GM13976 (cell line): ENCODE measurements at regions not wholly inside any gene's neighbourhood (a gene's known extent, or its start where the extent isn't known, plus 50 kb on each side); places are given as distances from the start of the nearest gene placed in this dataset.

Source experiments
- DNase-seq: peaks from one replicate; pipeline ENCODE4 v3.0.0; 2012; ENCODE audit warnings: low spot score
- in situ Hi-C: fragments of 300-500 bp; cut with MboI; formaldehyde crosslinking; loops from one replicate; pipeline ENCODE4 v1.12.0; 2022; ENCODE audit warnings: low sequenced_read_pairs, mixed read lengths, inconsistent platforms; ENCODE audit not compliant: unreplicated experiment
- TF ChIP-seq, protein P1 (sequence below): IDR thresholded peaks from 2 replicates; pipeline ENCODE4 v1.5.1; 2012; ENCODE audit warnings: borderline replicate concordance, mild to moderate bottlenecking; ENCODE audit not compliant: insufficient read depth; ENCODE audit errors: extremely low read depth, missing control alignments, control extremely low read depth

DNA sequence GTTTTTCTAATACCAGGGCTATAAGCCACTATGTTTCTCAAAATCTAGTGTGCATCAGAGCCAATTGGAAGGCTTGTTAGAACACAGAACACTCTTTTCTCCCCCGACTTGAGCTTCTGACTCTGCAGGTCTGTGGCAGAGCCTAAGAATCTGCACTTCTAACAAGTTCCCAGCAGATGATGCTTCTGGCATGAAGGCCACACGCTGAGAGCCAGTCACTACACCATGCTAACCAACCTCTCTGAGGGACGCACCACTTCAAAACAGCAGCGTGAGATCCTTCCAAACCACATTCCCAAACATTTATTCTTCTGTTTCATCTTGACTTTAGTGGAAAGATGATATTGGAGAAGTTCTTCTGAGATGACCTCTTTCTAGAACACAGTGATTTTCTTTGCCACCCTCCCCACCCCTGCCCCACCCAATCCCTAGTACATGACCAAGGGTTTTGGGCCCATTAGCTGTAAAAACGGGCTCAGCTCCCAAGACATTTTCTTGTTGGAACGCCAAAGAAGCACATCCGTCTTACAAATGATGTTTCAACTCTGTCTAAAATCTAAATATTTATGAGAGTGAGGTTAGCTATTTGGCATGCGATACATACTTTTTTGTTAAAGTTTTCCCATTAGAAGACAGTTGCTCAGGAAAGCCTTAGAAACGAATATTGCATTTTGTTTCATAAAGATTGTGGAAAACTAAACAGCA, 391.9 kb downstream of the TMEM182 start:
- TF ChIP-seq, protein P1, sequence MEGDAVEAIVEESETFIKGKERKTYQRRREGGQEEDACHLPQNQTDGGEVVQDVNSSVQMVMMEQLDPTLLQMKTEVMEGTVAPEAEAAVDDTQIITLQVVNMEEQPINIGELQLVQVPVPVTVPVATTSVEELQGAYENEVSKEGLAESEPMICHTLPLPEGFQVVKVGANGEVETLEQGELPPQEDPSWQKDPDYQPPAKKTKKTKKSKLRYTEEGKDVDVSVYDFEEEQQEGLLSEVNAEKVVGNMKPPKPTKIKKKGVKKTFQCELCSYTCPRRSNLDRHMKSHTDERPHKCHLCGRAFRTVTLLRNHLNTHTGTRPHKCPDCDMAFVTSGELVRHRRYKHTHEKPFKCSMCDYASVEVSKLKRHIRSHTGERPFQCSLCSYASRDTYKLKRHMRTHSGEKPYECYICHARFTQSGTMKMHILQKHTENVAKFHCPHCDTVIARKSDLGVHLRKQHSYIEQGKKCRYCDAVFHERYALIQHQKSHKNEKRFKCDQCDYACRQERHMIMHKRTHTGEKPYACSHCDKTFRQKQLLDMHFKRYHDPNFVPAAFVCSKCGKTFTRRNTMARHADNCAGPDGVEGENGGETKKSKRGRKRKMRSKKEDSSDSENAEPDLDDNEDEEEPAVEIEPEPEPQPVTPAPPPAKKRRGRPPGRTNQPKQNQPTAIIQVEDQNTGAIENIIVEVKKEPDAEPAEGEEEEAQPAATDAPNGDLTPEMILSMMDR: no peak
- in situ Hi-C loops: loop anchor here (25.0 kb wide), 1 partner anchor 1709 kb away; the partner anchor contains the start of gene POU3F3
- DNase-seq: no peak

DNA sequence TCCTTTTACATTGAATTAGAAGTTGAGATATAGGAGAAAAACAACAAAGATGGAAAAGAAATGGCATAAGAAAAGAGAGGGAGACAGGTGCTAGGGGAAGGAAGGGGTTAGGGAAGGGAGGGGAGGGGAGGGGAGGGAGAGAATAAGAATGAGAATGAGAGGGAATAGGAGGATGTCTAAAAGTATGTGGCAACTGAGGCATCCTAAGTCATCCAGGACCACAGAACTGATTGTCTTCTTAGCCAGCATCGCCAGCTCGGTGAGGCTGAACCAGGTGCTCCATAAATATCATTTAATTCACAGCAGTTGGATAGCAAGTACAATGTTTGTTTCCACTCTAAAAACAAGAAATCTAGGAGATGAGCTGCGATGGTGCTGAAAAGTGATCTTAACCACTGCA, 393.5 kb downstream of the TMEM182 start:
- in situ Hi-C loops: loop anchor here (25.0 kb wide), 1 partner anchor 1707 kb away; the partner anchor contains the start of gene POU3F3
- TF ChIP-seq, protein P1: no peak
- no peak for DNase-seq

DNA sequence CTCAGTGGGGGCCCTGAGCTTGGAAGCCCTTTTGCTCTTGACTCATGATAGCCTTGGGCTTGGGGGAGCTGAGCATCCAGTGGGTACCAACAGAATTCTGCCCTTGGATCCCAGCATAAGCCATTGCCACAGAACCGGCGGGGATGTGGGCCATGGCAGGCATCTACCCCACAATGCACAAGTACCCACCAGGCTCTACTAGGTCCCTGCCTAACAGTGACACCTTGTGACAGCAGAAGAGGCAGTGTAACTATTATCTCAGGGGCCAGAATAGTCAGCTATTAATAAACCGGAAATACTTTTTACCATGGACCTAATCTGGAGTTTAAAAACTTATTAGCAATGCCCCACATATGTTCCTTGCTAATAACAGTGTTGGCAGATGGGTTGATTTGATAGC, 397.2 kb downstream of the TMEM182 start:
- in situ Hi-C loops: loop anchor here (25.0 kb wide), 1 partner anchor 1703 kb away; the partner anchor contains the start of gene POU3F3
- no peak for DNase-seq
- TF ChIP-seq, protein P1: no peak

DNA sequence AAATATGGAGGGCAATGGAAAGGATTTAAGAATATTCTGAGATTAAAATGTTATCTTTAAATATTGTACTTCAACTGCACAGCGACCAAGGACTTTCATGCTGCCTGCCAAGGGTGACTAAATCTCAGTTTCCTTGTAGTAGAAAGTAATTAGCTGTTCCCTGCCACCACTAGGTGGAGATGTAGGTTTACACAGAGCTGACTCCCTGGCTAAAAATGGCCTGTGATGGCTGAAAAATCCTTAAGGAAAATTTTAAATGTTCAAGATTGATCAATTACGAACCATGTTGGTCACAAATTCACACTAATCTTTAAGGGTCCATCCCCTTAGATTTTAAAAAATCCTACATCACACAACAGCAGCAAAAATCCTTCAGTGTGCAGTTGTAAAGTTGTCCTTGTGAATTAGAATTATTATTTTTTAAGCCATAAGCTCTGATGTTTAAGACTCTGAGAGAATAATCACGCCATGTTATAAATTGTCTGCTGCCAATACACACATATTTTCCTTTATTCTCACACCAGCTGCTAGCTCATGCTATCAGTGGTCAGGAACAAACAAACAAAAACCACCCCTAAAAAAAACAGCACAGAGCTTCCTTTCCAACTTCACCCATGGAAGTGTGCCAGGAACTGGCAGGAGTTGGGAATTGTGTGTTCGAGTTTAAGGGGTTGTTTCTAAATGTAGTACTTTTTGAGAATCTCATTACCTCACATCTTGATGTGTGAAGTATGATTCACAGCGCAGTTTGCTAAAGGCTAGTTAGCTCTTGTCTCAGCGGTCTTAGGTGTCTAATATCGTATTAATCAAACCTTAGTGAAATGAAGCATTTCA, 399.8 kb downstream of the TMEM182 start:
- peak; percentile 46 for DNase-seq

DNA sequence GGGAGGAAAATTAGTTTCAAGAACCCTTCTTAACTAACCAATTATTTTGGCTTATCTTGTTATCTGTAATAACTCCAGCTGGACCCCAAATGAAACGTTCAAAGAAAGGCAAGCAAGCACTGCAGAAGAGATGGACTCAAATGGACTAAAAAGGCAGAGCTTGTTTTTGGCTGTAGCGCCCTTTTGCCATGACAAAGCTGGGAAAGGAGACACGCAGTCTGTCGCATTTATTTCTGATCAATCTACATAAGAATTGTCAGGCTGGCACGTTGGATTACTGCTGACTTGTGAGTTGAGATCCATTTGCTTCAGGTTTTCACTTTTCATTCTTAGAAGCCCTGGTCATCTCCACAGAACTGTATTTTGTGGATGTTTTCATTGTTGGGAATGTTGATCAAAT, 402.9 kb downstream of the TMEM182 start:
- TF ChIP-seq, protein P1: no peak
- DNase-seq: no peak
- in situ Hi-C loops: loop anchor here (25.0 kb wide), 1 partner anchor 1698 kb away; the partner anchor contains the start of gene POU3F3

More for the DNA sequence above, 399.8 kb downstream of the TMEM182 start:
- in situ Hi-C loops: loop anchor here (25.0 kb wide), 1 partner anchor 1701 kb away; the partner anchor contains the start of gene POU3F3
- TF ChIP-seq, protein P1: peak; percentile 73

DNA sequence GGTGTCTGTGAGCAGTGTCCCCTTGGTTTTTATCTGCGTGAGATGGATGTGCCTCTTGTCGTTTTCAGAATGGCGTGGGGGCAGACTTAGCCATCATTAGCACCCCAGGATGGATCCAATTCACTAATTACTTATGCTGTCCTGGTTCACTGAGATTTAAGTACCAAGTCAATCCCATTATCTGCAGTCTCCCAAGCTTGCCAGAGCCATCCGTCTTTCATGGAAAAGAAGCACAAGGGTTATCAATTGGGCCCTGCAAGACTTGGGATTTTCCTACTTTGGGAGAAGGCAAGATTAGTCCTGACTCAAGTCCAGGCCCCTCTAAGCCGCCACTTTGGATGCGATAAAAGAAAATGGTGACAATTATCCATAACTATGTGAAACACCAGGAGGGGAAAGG, 404.0 kb downstream of the TMEM182 start:
- in situ Hi-C loops: loop anchor here (25.0 kb wide), 1 partner anchor 1696 kb away; the partner anchor contains the start of gene POU3F3
- TF ChIP-seq, protein P1: no peak
- DNase-seq: no peak
